GM12874 (cell line): ENCODE measurements at regions not wholly inside any gene's neighbourhood (a gene's known extent, or its start where the extent isn't known, plus 50 kb on each side); places are given as distances from the start of the nearest gene placed in this dataset.

ENCODE experiments used
- CTCF ChIP-seq: IDR thresholded peaks from 2 replicates; pipeline ENCODE4 v1.5.1; 2011; ENCODE audit warnings: low read depth, mild to moderate bottlenecking, control low read depth, low read length, moderate library complexity; ENCODE audit not compliant: insufficient read depth

GRCh38 chr5:68446487-68446894 lies 230.9 kb downstream of the PIK3R1 start:
- TF ChIP-seq CTCF, result no peak

DNA sequence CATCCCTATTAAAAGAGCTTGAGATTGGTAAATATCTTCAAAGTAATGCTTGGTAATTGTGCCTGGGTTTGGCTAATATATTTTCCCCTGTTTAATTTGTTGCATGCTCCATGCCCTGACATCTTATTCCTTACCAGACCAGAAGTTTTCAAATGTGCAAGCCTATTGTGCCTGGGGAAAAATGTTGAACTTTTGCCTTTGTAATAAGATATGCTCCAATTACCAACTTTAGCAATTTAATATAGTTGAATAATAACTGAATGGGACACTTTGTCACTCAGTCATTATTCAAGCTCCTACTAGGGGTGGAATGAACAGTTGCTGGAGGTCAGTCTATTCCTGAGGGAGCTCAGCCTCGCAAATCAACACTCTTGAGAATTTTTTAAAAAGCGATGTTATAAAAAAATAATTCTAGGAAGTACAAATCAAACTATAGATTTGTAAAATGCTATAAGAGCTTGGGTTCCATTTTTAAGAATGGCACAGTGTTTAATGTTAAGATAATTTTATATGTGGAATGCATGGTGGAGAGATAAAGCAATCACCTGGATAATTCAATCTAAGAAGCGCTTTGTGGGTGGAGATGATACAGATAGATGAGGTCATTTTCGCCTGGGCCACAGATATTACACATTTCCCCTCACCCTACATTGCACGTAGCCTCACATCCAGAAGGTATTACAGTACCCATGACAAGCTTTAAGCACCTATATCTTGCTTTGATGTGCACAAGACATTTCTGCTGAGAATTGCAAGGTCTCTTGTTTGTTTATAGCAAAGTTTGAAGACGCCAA lies 231.8 kb downstream of the PIK3R1 start:
- TF ChIP-seq CTCF, result no peak

DNA sequence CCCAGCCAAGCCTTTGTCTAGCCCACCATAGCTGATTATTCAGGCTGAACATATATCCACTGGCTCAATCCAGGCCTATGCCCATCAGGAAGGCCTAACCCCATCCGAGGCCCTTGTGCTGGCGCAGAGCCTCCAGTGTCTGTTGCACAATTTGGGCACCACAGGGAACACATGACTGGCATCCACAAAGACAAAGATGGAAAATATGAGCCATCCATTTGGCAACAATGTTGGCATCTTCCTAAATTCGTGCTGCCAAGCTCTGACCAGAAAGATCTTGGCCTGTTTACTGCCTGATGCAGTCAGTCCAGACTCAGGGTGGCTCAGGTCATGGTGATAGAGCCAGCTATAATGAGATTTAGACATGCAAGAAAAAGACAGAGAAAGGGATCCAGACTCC lies 233.8 kb downstream of the PIK3R1 start:
- no peak for TF ChIP-seq CTCF

DNA sequence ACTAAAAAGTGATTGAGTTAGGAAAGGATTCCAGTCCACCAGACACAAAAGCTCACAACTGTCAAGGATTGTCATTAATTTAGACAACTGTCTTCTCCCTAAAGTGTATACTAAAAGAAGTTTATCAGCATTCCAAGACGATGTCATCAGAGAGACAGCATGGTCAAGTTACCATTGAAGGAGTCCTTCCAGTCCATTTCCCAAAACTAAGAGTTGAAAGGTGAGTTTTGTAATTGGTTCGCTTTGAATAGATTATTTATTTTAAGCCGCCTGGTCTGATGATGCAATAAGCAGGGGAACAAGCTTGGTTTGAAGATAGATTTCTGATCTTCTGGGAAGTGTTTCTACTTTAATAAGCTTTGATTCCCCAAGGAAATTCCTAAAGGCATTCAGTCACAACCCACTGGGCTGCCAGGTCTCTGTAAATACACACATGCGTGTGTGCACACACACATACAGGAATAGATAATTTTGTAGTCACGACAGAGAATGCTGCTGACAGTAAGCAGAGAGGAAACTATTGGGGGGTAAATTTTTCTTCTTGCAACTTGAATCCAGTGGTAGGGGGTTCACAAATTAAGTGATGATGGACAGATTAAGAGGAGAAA lies 234.8 kb downstream of the PIK3R1 start:
- no peak for TF ChIP-seq CTCF

DNA sequence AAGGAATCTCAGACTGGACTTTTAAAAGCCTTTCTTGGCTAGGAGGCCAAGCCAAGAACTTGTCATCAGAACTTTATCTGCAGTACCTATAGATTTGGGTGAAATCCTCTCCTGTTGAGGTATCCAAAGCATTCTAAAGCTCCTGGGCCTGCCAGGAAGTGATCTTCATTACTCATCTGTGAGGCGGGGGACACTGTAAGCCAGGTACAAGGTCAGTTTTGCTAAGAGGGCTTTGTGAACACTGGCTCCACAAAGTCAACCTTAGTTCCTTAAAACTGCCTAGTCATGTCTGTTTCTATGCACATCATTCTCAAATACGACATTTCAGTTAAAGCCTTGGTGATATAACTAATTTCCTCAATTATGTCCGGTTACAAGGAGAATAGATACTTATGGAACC lies 236.7 kb downstream of the PIK3R1 start:
- no peak for TF ChIP-seq CTCF

GRCh38 chr5:68454172-68454571 lies 238.6 kb downstream of the PIK3R1 start:
- TF ChIP-seq CTCF, result no peak

DNA sequence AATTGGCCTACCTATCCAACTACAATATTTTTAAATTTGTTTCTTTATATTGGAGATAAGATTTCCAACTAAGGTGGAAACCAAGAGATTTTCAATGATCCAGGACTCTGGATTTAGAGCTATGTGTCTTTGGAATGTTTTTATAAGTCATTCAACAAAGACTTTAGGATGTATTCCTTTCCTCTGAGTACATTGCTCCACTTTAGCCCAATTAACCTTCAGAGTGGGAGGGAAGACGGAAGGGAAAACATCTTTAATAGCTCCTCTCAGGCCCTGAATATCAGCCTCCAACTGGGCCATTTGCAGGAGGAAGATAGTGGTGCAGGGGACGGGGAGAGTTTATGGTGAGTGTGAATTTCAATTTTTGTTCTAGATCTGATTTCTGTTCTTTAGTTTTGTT lies 239.2 kb downstream of the PIK3R1 start:
- TF ChIP-seq CTCF, result no peak
